ENCODE measurements at regions not wholly inside any gene's neighbourhood (a gene's known extent, or its start where the extent isn't known, plus 50 kb on each side); places are given as distances from the start of the nearest gene placed in this dataset.

DNA sequence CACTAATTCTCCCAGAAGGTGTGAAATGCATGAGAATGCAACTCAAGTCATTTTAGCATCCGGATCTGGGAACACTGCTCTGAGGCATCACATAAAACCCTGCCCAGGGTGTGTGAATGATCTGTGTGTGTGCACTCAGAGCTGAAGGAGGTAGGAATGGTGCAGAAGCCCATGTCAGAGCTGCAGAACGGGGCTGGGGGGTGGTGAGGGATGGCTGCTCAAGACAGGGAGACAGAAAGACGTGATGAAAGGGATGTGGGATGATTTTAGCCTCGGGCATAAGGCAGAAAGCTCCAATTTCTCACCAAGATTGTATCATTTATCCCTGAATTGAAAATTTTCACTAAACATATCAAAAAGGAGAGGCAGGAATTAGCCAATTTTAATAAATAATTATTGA, 369.1 kb downstream of the EIPR1 start:
- in situ Hi-C loops (cut with MboI): no loop called here
- 9% methylated on average over 4 of the region's 4 CpGs for WGBS (ENCODE audit: insufficient coverage, insufficient replicate concordance, low lambda C conversion rate, missing lambda C conversion rate)
- TF ChIP-seq SIX5 (IDR thresholded peaks at IDR 0.05; ENCODE audit: low read depth, low read length, severe bottlenecking) (no peak), NFXL1 (IDR thresholded peaks at IDR 0.05; ENCODE audit: borderline replicate concordance) (no peak), TBL1XR1 (IDR thresholded peaks at IDR 0.05; ENCODE audit: low read depth, low read length) (no peak), DPF2 (IDR thresholded peaks at IDR 0.05) (no peak), MEF2A (IDR thresholded peaks at IDR 0.05; ENCODE audit: insufficient read depth, low read depth, low read length) (no peak), IRF4 (IDR thresholded peaks at IDR 0.05; ENCODE audit: low read depth, low read length) (no peak), SPI1 (IDR thresholded peaks at IDR 0.05; ENCODE audit: borderline replicate concordance, insufficient read depth, low read depth, low read length) (no peak), BMI1 (IDR thresholded peaks at IDR 0.05; ENCODE audit: borderline replicate concordance) (no peak), ZNF274 (IDR thresholded peaks at IDR 0.05; ENCODE audit: insufficient read depth, insufficient read length) (no peak), ZNF384 (IDR thresholded peaks at IDR 0.05; ENCODE audit: borderline replicate concordance, low read depth, low read length) (no peak), SIN3A (IDR thresholded peaks at IDR 0.05; ENCODE audit: low read depth, low read length) (no peak), MYB (IDR thresholded peaks at IDR 0.05; ENCODE audit: borderline replicate concordance, low read depth, low read length) (no peak)
- TF ChIP-seq, protein P1, sequence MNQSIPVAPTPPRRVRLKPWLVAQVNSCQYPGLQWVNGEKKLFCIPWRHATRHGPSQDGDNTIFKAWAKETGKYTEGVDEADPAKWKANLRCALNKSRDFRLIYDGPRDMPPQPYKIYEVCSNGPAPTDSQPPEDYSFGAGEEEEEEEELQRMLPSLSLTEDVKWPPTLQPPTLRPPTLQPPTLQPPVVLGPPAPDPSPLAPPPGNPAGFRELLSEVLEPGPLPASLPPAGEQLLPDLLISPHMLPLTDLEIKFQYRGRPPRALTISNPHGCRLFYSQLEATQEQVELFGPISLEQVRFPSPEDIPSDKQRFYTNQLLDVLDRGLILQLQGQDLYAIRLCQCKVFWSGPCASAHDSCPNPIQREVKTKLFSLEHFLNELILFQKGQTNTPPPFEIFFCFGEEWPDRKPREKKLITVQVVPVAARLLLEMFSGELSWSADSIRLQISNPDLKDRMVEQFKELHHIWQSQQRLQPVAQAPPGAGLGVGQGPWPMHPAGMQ (IDR thresholded peaks at IDR 0.05; ENCODE audit: borderline replicate concordance): no peak
- TF ChIP-seq, protein P2, sequence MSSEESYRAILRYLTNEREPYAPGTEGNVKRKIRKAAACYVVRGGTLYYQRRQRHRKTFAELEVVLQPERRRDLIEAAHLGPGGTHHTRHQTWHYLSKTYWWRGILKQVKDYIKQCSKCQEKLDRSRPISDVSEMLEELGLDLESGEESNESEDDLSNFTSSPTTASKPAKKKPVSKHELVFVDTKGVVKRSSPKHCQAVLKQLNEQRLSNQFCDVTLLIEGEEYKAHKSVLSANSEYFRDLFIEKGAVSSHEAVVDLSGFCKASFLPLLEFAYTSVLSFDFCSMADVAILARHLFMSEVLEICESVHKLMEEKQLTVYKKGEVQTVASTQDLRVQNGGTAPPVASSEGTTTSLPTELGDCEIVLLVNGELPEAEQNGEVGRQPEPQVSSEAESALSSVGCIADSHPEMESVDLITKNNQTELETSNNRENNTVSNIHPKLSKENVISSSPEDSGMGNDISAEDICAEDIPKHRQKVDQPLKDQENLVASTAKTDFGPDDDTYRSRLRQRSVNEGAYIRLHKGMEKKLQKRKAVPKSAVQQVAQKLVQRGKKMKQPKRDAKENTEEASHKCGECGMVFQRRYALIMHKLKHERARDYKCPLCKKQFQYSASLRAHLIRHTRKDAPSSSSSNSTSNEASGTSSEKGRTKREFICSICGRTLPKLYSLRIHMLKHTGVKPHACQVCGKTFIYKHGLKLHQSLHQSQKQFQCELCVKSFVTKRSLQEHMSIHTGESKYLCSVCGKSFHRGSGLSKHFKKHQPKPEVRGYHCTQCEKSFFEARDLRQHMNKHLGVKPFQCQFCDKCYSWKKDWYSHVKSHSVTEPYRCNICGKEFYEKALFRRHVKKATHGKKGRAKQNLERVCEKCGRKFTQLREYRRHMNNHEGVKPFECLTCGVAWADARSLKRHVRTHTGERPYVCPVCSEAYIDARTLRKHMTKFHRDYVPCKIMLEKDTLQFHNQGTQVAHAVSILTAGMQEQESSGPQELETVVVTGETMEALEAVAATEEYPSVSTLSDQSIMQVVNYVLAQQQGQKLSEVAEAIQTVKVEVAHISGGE (CRISPR knock-in tag; IDR thresholded peaks at IDR 0.05): no peak
- TF ChIP-seq, protein P3, sequence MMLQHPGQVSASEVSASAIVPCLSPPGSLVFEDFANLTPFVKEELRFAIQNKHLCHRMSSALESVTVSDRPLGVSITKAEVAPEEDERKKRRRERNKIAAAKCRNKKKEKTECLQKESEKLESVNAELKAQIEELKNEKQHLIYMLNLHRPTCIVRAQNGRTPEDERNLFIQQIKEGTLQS (IDR thresholded peaks at IDR 0.05; ENCODE audit: borderline replicate concordance, extremely low read depth, low read depth, low read length): no peak
- TF ChIP-seq, protein P4, sequence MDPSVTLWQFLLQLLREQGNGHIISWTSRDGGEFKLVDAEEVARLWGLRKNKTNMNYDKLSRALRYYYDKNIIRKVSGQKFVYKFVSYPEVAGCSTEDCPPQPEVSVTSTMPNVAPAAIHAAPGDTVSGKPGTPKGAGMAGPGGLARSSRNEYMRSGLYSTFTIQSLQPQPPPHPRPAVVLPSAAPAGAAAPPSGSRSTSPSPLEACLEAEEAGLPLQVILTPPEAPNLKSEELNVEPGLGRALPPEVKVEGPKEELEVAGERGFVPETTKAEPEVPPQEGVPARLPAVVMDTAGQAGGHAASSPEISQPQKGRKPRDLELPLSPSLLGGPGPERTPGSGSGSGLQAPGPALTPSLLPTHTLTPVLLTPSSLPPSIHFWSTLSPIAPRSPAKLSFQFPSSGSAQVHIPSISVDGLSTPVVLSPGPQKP (IDR thresholded peaks at IDR 0.05; ENCODE audit: low read depth, low read length): no peak
- TF ChIP-seq, protein P5, sequence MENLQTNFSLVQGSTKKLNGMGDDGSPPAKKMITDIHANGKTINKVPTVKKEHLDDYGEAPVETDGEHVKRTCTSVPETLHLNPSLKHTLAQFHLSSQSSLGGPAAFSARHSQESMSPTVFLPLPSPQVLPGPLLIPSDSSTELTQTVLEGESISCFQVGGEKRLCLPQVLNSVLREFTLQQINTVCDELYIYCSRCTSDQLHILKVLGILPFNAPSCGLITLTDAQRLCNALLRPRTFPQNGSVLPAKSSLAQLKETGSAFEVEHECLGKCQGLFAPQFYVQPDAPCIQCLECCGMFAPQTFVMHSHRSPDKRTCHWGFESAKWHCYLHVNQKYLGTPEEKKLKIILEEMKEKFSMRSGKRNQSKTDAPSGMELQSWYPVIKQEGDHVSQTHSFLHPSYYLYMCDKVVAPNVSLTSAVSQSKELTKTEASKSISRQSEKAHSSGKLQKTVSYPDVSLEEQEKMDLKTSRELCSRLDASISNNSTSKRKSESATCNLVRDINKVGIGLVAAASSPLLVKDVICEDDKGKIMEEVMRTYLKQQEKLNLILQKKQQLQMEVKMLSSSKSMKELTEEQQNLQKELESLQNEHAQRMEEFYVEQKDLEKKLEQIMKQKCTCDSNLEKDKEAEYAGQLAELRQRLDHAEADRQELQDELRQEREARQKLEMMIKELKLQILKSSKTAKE (IDR thresholded peaks at IDR 0.05; ENCODE audit: low read depth, poor library complexity, severe bottlenecking): no peak
- Histone ChIP-seq H3K27ac (ENCODE audit: control insufficient read depth, insufficient read depth) (no peak overlapping the region), H2AFZ (ENCODE audit: control insufficient read depth, low read depth, low read length) (no peak overlapping the region), H3K4me3 (no peak overlapping the region), H3K4me2 (ENCODE audit: control insufficient read depth, insufficient read depth) (no peak overlapping the region), H3K27me3 (replicated peaks in 1 of 2; ENCODE audit: control insufficient read depth in 2 of 2, insufficient read depth in 2 of 2, low read length in 1 of 2) (no peaks in the 10 kb centered on the region), H3K4me1 (ENCODE audit: control insufficient read depth, insufficient read depth, low read length) (no peaks in the 10 kb centered on the region), H3K9ac (ENCODE audit: control insufficient read depth, insufficient read depth, low read length) (no peak overlapping the region), H3K9me3 (replicated peaks; ENCODE audit: control insufficient read depth, insufficient read depth, low read length) (no peaks in the 10 kb centered on the region; the same call in 2 of the 3 replicates), H4K20me1 (ENCODE audit: control insufficient read depth, insufficient read depth) (no peaks in the 10 kb centered on the region), H3K79me2 (ENCODE audit: control insufficient read depth, insufficient read depth, low read length) (no peaks in the 10 kb centered on the region), H3K36me3 (ENCODE audit: control insufficient read depth in 2 of 2, insufficient read depth in 2 of 2, low read length in 1 of 2) (no peaks in the 10 kb centered on the region)
- SMC1A ChIA-PET (ENCODE audit: uncharacterized antibody, unreplicated experiment): no interaction called here
- no peak for FAIRE-seq
- BruUV-seq (replicated peaks): no TSS peak
- no peak for ATAC-seq
- POLR2A ChIA-PET: no interaction called here
- intact Hi-C loops (cut with micrococcal nuclease; ENCODE audit: unreplicated experiment): no loop called here
- no peak for DNase-seq (ENCODE audit: low read depth, low spot score)
- RAD21 ChIA-PET (ENCODE audit: unreplicated experiment): no interaction called here
- CTCF ChIA-PET: no interaction called here

Measured in GM12878 (cell line).